Tibial nerve (tissue), 4 donors: ENCODE measurements at regions not wholly inside any gene's neighbourhood (a gene's known extent, or its start where the extent isn't known, plus 50 kb on each side); places are given as distances from the start of the nearest gene placed in this dataset.

Source experiments
- DNase-seq, 2 donors: peaks; one replicate each; pipeline ENCODE4 v3.0.0-alpha.2; 2019; ENCODE audit warnings: low spot score in 2 of 2
- H3K27ac ChIP-seq, 4 donors: fragments of 200-600 bp; sonication (generic) in 3 of 4; one replicate each; pipeline ENCODE4 v1.5.1; 2017 to 2019; ENCODE audit warnings: mild to moderate bottlenecking in 1 of 4
- H3K27me3 ChIP-seq, 2 donors: fragments of 200-600 bp; sonication (generic) in 1 of 2; one replicate each; pipeline versions ENCODE4 v1.5.1 to v1.6.0; 2017 to 2019
- H3K36me3 ChIP-seq, 3 donors: fragments of 200-600 bp; sonication (generic); one replicate each; pipeline ENCODE4 v1.5.1; 2018 to 2019
- H3K4me1 ChIP-seq, 4 donors: fragments of 200-600 bp; sonication (generic) in 3 of 4; one replicate each; pipeline ENCODE4 v1.5.1; 2017 to 2019
- H3K4me3 ChIP-seq, 4 donors: fragments of 200-600 bp; sonication (generic) in 3 of 4; one replicate each; pipeline ENCODE4 v1.5.1; 2017 to 2019; ENCODE audit warnings: mild to moderate bottlenecking in 1 of 4, moderate library complexity in 1 of 4
- H3K9me3 ChIP-seq, 4 donors: fragments of 200-600 bp; sonication (generic) in 3 of 4; one replicate each; pipeline ENCODE4 v1.5.1; 2017 to 2019
- CTCF ChIP-seq, 5 experiments: fragments of 200-600 bp in 3 of 5; fragments of 450-650 bp in 2 of 5; sonication (generic) in 3 of 5; IDR thresholded peaks; one replicate each; pipeline ENCODE4 v1.5.1; 2016 to 2019; ENCODE audit warnings: antibody characterized with exemption in 5 of 5, mild to moderate bottlenecking in 3 of 5, moderate library complexity in 2 of 5
- EP300 ChIP-seq, 2 donors: sonication (generic); formaldehyde crosslinking; IDR thresholded peaks; one replicate each; pipeline ENCODE4 v1.6.1; 2017; ENCODE audit warnings: antibody characterized with exemption in 2 of 2, mild to moderate bottlenecking in 1 of 2
- POLR2A ChIP-seq, 2 donors: fragments of 450-650 bp; IDR thresholded peaks; one replicate each; pipeline ENCODE4 v1.6.1; 2017; ENCODE audit warnings: antibody characterized with exemption in 2 of 2, mild to moderate bottlenecking in 2 of 2, moderate library complexity in 2 of 2
- WGBS, 2 donors: methylation state at CpG; one replicate each; pipeline ENCODE4 v1.1.5; 2018; 5-methylcytosine and 5-hydroxymethylcytosine counted together

- 71 to 78% methylated on average over 5 of the region's 5 CpGs for WGBS, 2 donors
- H3K27ac ChIP-seq = no peak overlapping the region
- no peak for DNase-seq
- no peaks in the 10 kb centered on the region for H3K27me3 ChIP-seq
- no peak overlapping the region for H3K4me3 ChIP-seq
- H3K9me3 ChIP-seq = no peaks in the 10 kb centered on the region
- TF ChIP-seq POLR2A (IDR thresholded peaks at IDR 0.05) = no peak
- TF ChIP-seq CTCF (IDR thresholded peaks at IDR 0.05) = no peak
- TF ChIP-seq EP300 (IDR thresholded peaks at IDR 0.05) = no peak
- no peaks in the 10 kb centered on the region for H3K36me3 ChIP-seq
- H3K4me1 ChIP-seq = peaks cover 0 to 6% (median 0%) of the 10 kb centered on the region in 4 donors
Observed at GRCh38 chr13:106633321-106633720, 65.4 kb upstream of the ARGLU1 start.

GRCh38 chr13:106630650-106631049 is 62.7 kb upstream of the ARGLU1 start:
- DNase-seq = no peak
- Histone ChIP-seq H3K36me3 (no peaks in the 10 kb centered on the region), H3K4me3 (no peak overlapping the region), H3K4me1 (peaks cover 0 to 6% (median 0%) of the 10 kb centered on the region in 4 donors), H3K27ac (no peak overlapping the region), H3K27me3 (no peaks in the 10 kb centered on the region), H3K9me3 (no peaks in the 10 kb centered on the region)
- TF ChIP-seq CTCF (IDR thresholded peaks at IDR 0.05) = no peak
- TF ChIP-seq POLR2A (IDR thresholded peaks at IDR 0.05) = no peak
- no peak for TF ChIP-seq EP300 (IDR thresholded peaks at IDR 0.05)
- 69 to 71% methylated on average over 6 of the region's 6 CpGs for WGBS, 2 donors

GRCh38 chr13:106630162-106630561 is 62.2 kb upstream of the ARGLU1 start:
- TF ChIP-seq CTCF (IDR thresholded peaks at IDR 0.05) (no peak), EP300 (IDR thresholded peaks at IDR 0.05) (no peak), POLR2A (IDR thresholded peaks at IDR 0.05) (no peak)
- Histone ChIP-seq H3K4me1 (peaks cover 0 to 6% (median 0%) of the 10 kb centered on the region in 4 donors), H3K27ac (no peak overlapping the region), H3K9me3 (no peaks in the 10 kb centered on the region), H3K36me3 (no peaks in the 10 kb centered on the region), H3K4me3 (no peak overlapping the region), H3K27me3 (no peaks in the 10 kb centered on the region)
- 89 to 94% methylated on average over 5 of the region's 5 CpGs for WGBS, 2 donors
- DNase-seq = no peak

GRCh38 chr13:106628936-106629659 is 61.2 kb upstream of the ARGLU1 start:
- no peaks in the 10 kb centered on the region for H3K27me3 ChIP-seq
- TF ChIP-seq POLR2A (IDR thresholded peaks at IDR 0.05) = no peak
- TF ChIP-seq CTCF (IDR thresholded peaks at IDR 0.05) = no peak
- no peak for TF ChIP-seq EP300 (IDR thresholded peaks at IDR 0.05)
- 62 to 74% methylated on average over 2 of the region's 2 CpGs for WGBS, 2 donors
- no peak overlapping the region for H3K4me3 ChIP-seq
- no peaks in the 10 kb centered on the region for H3K9me3 ChIP-seq
- H3K27ac ChIP-seq = no peak overlapping the region
- DNase-seq = no peak
- H3K4me1 ChIP-seq = peaks cover 0 to 6% (median 0%) of the 10 kb centered on the region in 4 donors
- H3K36me3 ChIP-seq = no peaks in the 10 kb centered on the region

- Histone ChIP-seq H3K9me3 (no peaks in the 10 kb centered on the region), H3K36me3 (no peaks in the 10 kb centered on the region), H3K4me3 (no peak overlapping the region), H3K4me1 (peaks cover 0 to 6% (median 0%) of the 10 kb centered on the region in 4 donors), H3K27me3 (no peaks in the 10 kb centered on the region), H3K27ac (no peak overlapping the region)
- TF ChIP-seq EP300 (IDR thresholded peaks at IDR 0.05) (no peak), CTCF (IDR thresholded peaks at IDR 0.05) (no peak), POLR2A (IDR thresholded peaks at IDR 0.05) (no peak)
- no peak for DNase-seq
Observed at GRCh38 chr13:106626473-106626872, 58.5 kb upstream of the ARGLU1 start.
